Iris pigment epithelial cell (primary cell): ENCODE measurements at regions not wholly inside any gene's neighbourhood (a gene's known extent, or its start where the extent isn't known, plus 50 kb on each side); places are given as distances from the start of the nearest gene placed in this dataset.

Experiments
- DNase-seq: peaks from one replicate; pipeline ENCODE4 v3.0.0-alpha.2; 2011; ENCODE audit warnings: low read depth

- DNase-seq: no peak
These were observed 86.3 kb upstream of the XCR1 start for GRCh38 chr3:46113608-46114007.

GRCh38 chr3:46112984-46113383 is 85.7 kb upstream of the XCR1 start:
- no peak for DNase-seq

GRCh38 chr3:46112296-46112695 is 85.0 kb upstream of the XCR1 start:
- no peak for DNase-seq

- DNase-seq: peak; percentile 78
These were observed 83.6 kb upstream of the XCR1 start for GRCh38 chr3:46110701-46111493.

- DNase-seq: no peak
These were observed 80.4 kb upstream of the XCR1 start for GRCh38 chr3:46107682-46108081.

- DNase-seq: no peak
These were observed 78.1 kb upstream of the XCR1 start for GRCh38 chr3:46105306-46105919.

GRCh38 chr3:46104706-46105105 is 77.4 kb upstream of the XCR1 start:
- DNase-seq: no peak

GRCh38 chr3:46102780-46103130 is 75.5 kb upstream of the XCR1 start:
- DNase-seq: no peak

- DNase-seq: no peak
These were observed 74.9 kb upstream of the XCR1 start for GRCh38 chr3:46102059-46102779.

GRCh38 chr3:46100812-46101211 is 73.5 kb upstream of the XCR1 start:
- no peak for DNase-seq

- DNase-seq: peak; percentile 91
These were observed 71.1 kb upstream of the XCR1 start for GRCh38 chr3:46098319-46098761.

GRCh38 chr3:46097691-46098241 is 70.5 kb upstream of the XCR1 start:
- peak; percentile 65 for DNase-seq

- no peak for DNase-seq
These were observed 69.5 kb upstream of the XCR1 start for GRCh38 chr3:46096781-46097180.

GRCh38 chr3:46096336-46096735 is 69.1 kb upstream of the XCR1 start:
- no peak for DNase-seq

- DNase-seq: no peak
These were observed 68.0 kb upstream of the XCR1 start for GRCh38 chr3:46095307-46095706.

GRCh38 chr3:46094506-46094905 is 67.2 kb upstream of the XCR1 start:
- no peak for DNase-seq

GRCh38 chr3:46093966-46094365 is 66.7 kb upstream of the XCR1 start:
- no peak for DNase-seq

GRCh38 chr3:46093327-46093942 is 66.2 kb upstream of the XCR1 start:
- no peak for DNase-seq

- DNase-seq: no peak
These were observed 65.4 kb upstream of the XCR1 start for GRCh38 chr3:46092702-46093080.

GRCh38 chr3:46091741-46092701 is 64.7 kb upstream of the XCR1 start:
- DNase-seq: no peak

- no peak for DNase-seq
These were observed 63.8 kb upstream of the XCR1 start for GRCh38 chr3:46091046-46091445.
